ENCODE measurements at regions not wholly inside any gene's neighbourhood (a gene's known extent, or its start where the extent isn't known, plus 50 kb on each side); places are given as distances from the start of the nearest gene placed in this dataset.

GRCh38 chr19:23528376-23528775 is 133.1 kb upstream of the ZNF91 start:
- Histone ChIP-seq H3K27me3 (ENCODE audit: control insufficient read depth in 4 of 4, insufficient read depth in 4 of 4, low read length in 3 of 4) (no peaks in the 10 kb centered on the region), H3K9me3 (ENCODE audit: control insufficient read depth in 4 of 4, low read length in 3 of 4) (peaks cover 0 to 18% (median 10%) of the 10 kb centered on the region in 4 donors), H3K4me3 (ENCODE audit: low read depth in 1 of 3, low read length in 3 of 3) (no peak overlapping the region), H3K36me3 (ENCODE audit: control insufficient read depth in 4 of 4, insufficient read depth in 3 of 4, low read depth in 1 of 4, low read length in 3 of 4) (no peaks in the 10 kb centered on the region), H3K27ac (ENCODE audit: low read depth in 1 of 2, low read length in 2 of 2) (no peak overlapping the region), H3K9ac (ENCODE audit: low read depth in 1 of 2, low read length in 2 of 2) (no peak overlapping the region), H3K4me1 (ENCODE audit: control insufficient read depth in 4 of 4, insufficient read depth in 4 of 4, low read length in 3 of 4) (no peaks in the 10 kb centered on the region)
- DNase-seq (ENCODE audit: low spot score) = no peak
- TF ChIP-seq CTCF (IDR thresholded peaks at IDR 0.05; ENCODE audit: low read depth, low read length, missing input control) (no peak), FOXA2 (IDR thresholded peaks at IDR 0.05) (no peak), MAX (IDR thresholded peaks at IDR 0.05) (no peak), YY1 (IDR thresholded peaks at IDR 0.05) (no peak), JUND (IDR thresholded peaks at IDR 0.05) (no peak), FOXA1 (IDR thresholded peaks at IDR 0.05) (no peak), TAF1 (conservative IDR thresholded peaks at IDR 0.05) (no peak), NR2F2 (IDR thresholded peaks at IDR 0.05) (no peak), HNF4A (conservative IDR thresholded peaks at IDR 0.05) (no peak)

GRCh38 chr19:23527797-23528196 is 132.5 kb upstream of the ZNF91 start:
- WGBS = 76% methylated on average over 2 of the region's 2 CpGs
- no peak for DNase-seq (ENCODE audit: low spot score)
- H3K4me3 ChIP-seq (ENCODE audit: low read depth in 1 of 3, low read length in 3 of 3) = no peak overlapping the region
- H3K36me3 ChIP-seq (ENCODE audit: control insufficient read depth in 4 of 4, insufficient read depth in 3 of 4, low read depth in 1 of 4, low read length in 3 of 4) = no peaks in the 10 kb centered on the region
- H3K4me1 ChIP-seq (ENCODE audit: control insufficient read depth in 4 of 4, insufficient read depth in 4 of 4, low read length in 3 of 4) = no peaks in the 10 kb centered on the region
- TF ChIP-seq JUND (IDR thresholded peaks at IDR 0.05) (no peak), SP1 (IDR thresholded peaks at IDR 0.05) (no peak), MAX (IDR thresholded peaks at IDR 0.05) (no peak), TAF1 (conservative IDR thresholded peaks at IDR 0.05) (no peak), FOXA2 (IDR thresholded peaks at IDR 0.05) (no peak), YY1 (IDR thresholded peaks at IDR 0.05) (no peak), GABPA (IDR thresholded peaks at IDR 0.05 in 1 of 2, conservative IDR thresholded peaks at IDR 0.05 in 1 of 2) (no peak), HNF4G (IDR thresholded peaks at IDR 0.05) (no peak), REST (IDR thresholded peaks at IDR 0.05) (no peak), ATF3 (IDR thresholded peaks at IDR 0.05) (no peak), CTCF (IDR thresholded peaks at IDR 0.05; ENCODE audit: low read depth, low read length, missing input control) (no peak), HNF4A (conservative IDR thresholded peaks at IDR 0.05) (no peak), RAD21 (IDR thresholded peaks at IDR 0.05) (no peak), RXRA (IDR thresholded peaks at IDR 0.05) (no peak), ZBTB33 (IDR thresholded peaks at IDR 0.05) (no peak), NR2F2 (IDR thresholded peaks at IDR 0.05) (no peak), EGR1 (IDR thresholded peaks at IDR 0.05; ENCODE audit: low read depth in 2 of 2) (no peak), FOXA1 (IDR thresholded peaks at IDR 0.05) (no peak)
- H3K9ac ChIP-seq (ENCODE audit: low read depth in 1 of 2, low read length in 2 of 2) = no peak overlapping the region
- H3K9me3 ChIP-seq (ENCODE audit: control insufficient read depth in 4 of 4, low read length in 3 of 4) = peaks cover 0 to 18% (median 10%) of the 10 kb centered on the region in 4 donors
- H3K27me3 ChIP-seq (ENCODE audit: control insufficient read depth in 4 of 4, insufficient read depth in 4 of 4, low read length in 3 of 4) = no peaks in the 10 kb centered on the region
- H3K27ac ChIP-seq (ENCODE audit: low read depth in 1 of 2, low read length in 2 of 2) = no peak overlapping the region

Data from liver (tissue), 8 donors.